Uterus (tissue), 2 donors: ENCODE measurements at regions not wholly inside any gene's neighbourhood (a gene's known extent, or its start where the extent isn't known, plus 50 kb on each side); places are given as distances from the start of the nearest gene placed in this dataset.

Experiments used
- POLR2A ChIP-seq, 2 donors: fragments of 450-650 bp; IDR thresholded peaks; one replicate each; pipeline ENCODE4 v1.6.1; 2016; ENCODE audit warnings: antibody characterized with exemption in 2 of 2, mild to moderate bottlenecking in 1 of 2, moderate library complexity in 1 of 2
- TF ChIP-seq, protein P1 (sequence below), 4 experiments: fragments of 200-600 bp in 2 of 4; fragments of 450-650 bp in 2 of 4; sonication (generic) in 2 of 4; IDR thresholded peaks; one replicate each; pipeline ENCODE4 v1.5.1; 2016 to 2019; ENCODE audit warnings: antibody characterized with exemption in 4 of 4, mild to moderate bottlenecking in 2 of 4, moderate library complexity in 1 of 4

DNA sequence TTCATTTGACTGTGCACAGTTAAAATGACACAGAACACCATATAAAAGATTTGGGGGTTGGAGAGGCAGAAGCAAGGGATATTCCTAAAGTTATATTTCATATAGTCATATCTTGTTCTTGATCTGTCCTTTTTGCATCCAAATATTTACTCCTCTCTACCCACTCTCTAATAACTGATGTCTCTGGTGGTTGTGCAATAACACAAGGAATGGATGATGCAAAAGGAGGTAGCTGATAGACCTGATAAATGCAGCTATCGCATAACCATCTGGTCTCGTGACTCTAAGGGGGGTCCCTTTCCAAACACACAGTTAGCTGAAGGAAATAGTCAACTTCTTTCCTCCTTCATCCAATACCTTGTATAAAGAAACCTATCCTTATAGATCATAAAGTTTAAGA lies 123.1 kb downstream of the POLR1F start:
- TF ChIP-seq, protein P1, sequence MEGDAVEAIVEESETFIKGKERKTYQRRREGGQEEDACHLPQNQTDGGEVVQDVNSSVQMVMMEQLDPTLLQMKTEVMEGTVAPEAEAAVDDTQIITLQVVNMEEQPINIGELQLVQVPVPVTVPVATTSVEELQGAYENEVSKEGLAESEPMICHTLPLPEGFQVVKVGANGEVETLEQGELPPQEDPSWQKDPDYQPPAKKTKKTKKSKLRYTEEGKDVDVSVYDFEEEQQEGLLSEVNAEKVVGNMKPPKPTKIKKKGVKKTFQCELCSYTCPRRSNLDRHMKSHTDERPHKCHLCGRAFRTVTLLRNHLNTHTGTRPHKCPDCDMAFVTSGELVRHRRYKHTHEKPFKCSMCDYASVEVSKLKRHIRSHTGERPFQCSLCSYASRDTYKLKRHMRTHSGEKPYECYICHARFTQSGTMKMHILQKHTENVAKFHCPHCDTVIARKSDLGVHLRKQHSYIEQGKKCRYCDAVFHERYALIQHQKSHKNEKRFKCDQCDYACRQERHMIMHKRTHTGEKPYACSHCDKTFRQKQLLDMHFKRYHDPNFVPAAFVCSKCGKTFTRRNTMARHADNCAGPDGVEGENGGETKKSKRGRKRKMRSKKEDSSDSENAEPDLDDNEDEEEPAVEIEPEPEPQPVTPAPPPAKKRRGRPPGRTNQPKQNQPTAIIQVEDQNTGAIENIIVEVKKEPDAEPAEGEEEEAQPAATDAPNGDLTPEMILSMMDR (IDR thresholded peaks at IDR 0.05) = no peak
- TF ChIP-seq POLR2A (IDR thresholded peaks at IDR 0.05) = no peak
